B cell (primary cell): ENCODE measurements at regions not wholly inside any gene's neighbourhood (a gene's known extent, or its start where the extent isn't known, plus 50 kb on each side); places are given as distances from the start of the nearest gene placed in this dataset.

Source experiments
- EZH2 ChIP-seq: IDR thresholded peaks from 2 replicates; pipeline ENCODE4 v1.6.1; 2012; ENCODE audit warnings: borderline replicate concordance, low read depth, mild to moderate bottlenecking, moderate library complexity, low read length; ENCODE audit not compliant: insufficient read depth, poor library complexity, severe bottlenecking
- TF ChIP-seq, protein P1 (sequence below): fragments of 200-600 bp; IDR thresholded peaks from one replicate; pipeline ENCODE4 v1.8.0; 2022; ENCODE audit warnings: antibody characterized with exemption, mild to moderate bottlenecking

- TF ChIP-seq, protein P1, sequence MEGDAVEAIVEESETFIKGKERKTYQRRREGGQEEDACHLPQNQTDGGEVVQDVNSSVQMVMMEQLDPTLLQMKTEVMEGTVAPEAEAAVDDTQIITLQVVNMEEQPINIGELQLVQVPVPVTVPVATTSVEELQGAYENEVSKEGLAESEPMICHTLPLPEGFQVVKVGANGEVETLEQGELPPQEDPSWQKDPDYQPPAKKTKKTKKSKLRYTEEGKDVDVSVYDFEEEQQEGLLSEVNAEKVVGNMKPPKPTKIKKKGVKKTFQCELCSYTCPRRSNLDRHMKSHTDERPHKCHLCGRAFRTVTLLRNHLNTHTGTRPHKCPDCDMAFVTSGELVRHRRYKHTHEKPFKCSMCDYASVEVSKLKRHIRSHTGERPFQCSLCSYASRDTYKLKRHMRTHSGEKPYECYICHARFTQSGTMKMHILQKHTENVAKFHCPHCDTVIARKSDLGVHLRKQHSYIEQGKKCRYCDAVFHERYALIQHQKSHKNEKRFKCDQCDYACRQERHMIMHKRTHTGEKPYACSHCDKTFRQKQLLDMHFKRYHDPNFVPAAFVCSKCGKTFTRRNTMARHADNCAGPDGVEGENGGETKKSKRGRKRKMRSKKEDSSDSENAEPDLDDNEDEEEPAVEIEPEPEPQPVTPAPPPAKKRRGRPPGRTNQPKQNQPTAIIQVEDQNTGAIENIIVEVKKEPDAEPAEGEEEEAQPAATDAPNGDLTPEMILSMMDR: no peak
- TF ChIP-seq EZH2: no peak
Measured at GRCh38 chr18:73614812-73615211, 532.8 kb downstream of the FBXO15 start.
